DOHH2 (cell line): ENCODE measurements at regions not wholly inside any gene's neighbourhood (a gene's known extent, or its start where the extent isn't known, plus 50 kb on each side); places are given as distances from the start of the nearest gene placed in this dataset.

Source experiments
- H3F3A ChIP-seq: fragments of 200-600 bp; sonication (generic), shearing (Covaris generic); 2 replicates; pipeline ENCODE4 v1.6.0; 2016; ENCODE audit warnings: antibody characterized with exemption, mild to moderate bottlenecking; ENCODE audit not compliant: control insufficient read depth, insufficient read depth
- H3K27ac ChIP-seq: fragments of 200-600 bp; sonication (generic); 2 replicates; pipeline ENCODE4 v1.5.1; 2014; ENCODE audit warnings: low read depth, mild to moderate bottlenecking, low read length, moderate library complexity
- H3K27me3 ChIP-seq: fragments of 200-600 bp; sonication (generic); 2 replicates; pipeline ENCODE4 v1.6.1; 2014; ENCODE audit warnings: mild to moderate bottlenecking, low read length, mixed read lengths; ENCODE audit not compliant: control insufficient read depth
- H3K36me3 ChIP-seq: fragments of 200-600 bp; sonication (generic); 2 replicates; pipeline ENCODE4 v1.6.1; 2014; ENCODE audit warnings: mild to moderate bottlenecking, low read length, moderate library complexity, mixed read lengths; ENCODE audit not compliant: control insufficient read depth
- H3K4me1 ChIP-seq: fragments of 200-600 bp; sonication (generic); 2 replicates; pipeline ENCODE4 v1.6.1; 2014; ENCODE audit warnings: mild to moderate bottlenecking, low read length, mixed read lengths; ENCODE audit not compliant: control insufficient read depth
- H3K4me2 ChIP-seq: fragments of 200-600 bp; sonication (generic); 2 replicates; pipeline ENCODE4 v1.6.0; 2014; ENCODE audit warnings: mild to moderate bottlenecking, low read length, moderate library complexity
- H3K4me3 ChIP-seq: fragments of 200-600 bp; sonication (generic); 2 replicates; pipeline ENCODE4 v1.5.1; 2014; ENCODE audit warnings: mild to moderate bottlenecking, low read length, mixed read lengths
- H3K79me2 ChIP-seq: fragments of 200-600 bp; sonication (generic); 2 replicates; pipeline ENCODE4 v1.6.1; 2014; ENCODE audit warnings: mild to moderate bottlenecking, low read length, mixed read lengths; ENCODE audit not compliant: control insufficient read depth
- H3K9me2 ChIP-seq: fragments of 200-600 bp; sonication (generic); replicated peaks from 2 replicates; pipeline ENCODE4 v1.6.1; 2014; ENCODE audit warnings: mild to moderate bottlenecking, low read length, mixed read lengths; ENCODE audit not compliant: control insufficient read depth
- H3K9me3 ChIP-seq: fragments of 200-600 bp; sonication (generic); 2 replicates; pipeline ENCODE4 v1.6.1; 2014; ENCODE audit warnings: antibody characterized with exemption, low read length, mixed read lengths; ENCODE audit not compliant: control insufficient read depth, insufficient read depth
- H4K20me1 ChIP-seq: fragments of 200-600 bp; sonication (generic); 2 replicates; pipeline ENCODE4 v1.6.0; 2014; ENCODE audit warnings: low read depth, mild to moderate bottlenecking, antibody characterized with exemption, low read length, moderate library complexity; ENCODE audit not compliant: control insufficient read depth, insufficient read depth
- EZH2phosphoT487 ChIP-seq: fragments of 200-600 bp; sonication (generic); IDR thresholded peaks from 2 replicates; pipeline ENCODE4 v1.6.1; 2017; ENCODE audit warnings: borderline replicate concordance, mild to moderate bottlenecking, antibody characterized with exemption, low read length, moderate library complexity, mixed read lengths
- TF ChIP-seq, protein P1 (sequence below): fragments of 200-600 bp; sonication (generic); IDR thresholded peaks from one replicate; pipeline ENCODE4 v1.5.1; 2014; ENCODE audit warnings: antibody characterized with exemption, mild to moderate bottlenecking, low read depth, low read length; ENCODE audit not compliant: poor library complexity, severe bottlenecking

DNA sequence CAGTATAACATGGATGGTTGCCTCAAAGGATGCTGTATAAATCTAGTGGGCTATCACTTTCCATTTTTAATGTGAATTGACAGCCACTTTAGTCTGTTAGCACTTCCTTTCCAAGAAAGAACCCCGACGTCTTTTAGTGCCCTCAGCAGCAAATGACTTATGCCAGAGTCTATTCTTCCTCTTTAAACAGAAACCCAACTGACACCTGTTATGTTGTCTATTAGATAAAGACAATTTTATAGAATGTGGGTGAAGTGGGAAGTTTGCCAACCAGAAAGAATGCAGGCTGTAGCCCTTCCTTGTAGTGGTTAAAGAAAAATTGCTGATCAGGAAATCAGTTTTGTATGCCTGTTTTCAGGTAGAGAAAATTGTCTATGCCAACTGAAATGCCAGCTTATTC is 344.9 kb downstream of the ZNF326 start:
- Histone ChIP-seq H3K27me3 (no peaks in the 10 kb centered on the region), H3K79me2 (no peaks in the 10 kb centered on the region), H3K9me3 (no peaks in the 10 kb centered on the region), H3F3A (no peaks in the 10 kb centered on the region), H3K36me3 (no peaks in the 10 kb centered on the region), H3K27ac (no peak overlapping the region), H4K20me1 (no peaks in the 10 kb centered on the region), H3K4me3 (no peak overlapping the region), H3K9me2 (no peaks in the 10 kb centered on the region), H3K4me2 (no peak overlapping the region), H3K4me1 (no peaks in the 10 kb centered on the region)
- TF ChIP-seq, protein P1, sequence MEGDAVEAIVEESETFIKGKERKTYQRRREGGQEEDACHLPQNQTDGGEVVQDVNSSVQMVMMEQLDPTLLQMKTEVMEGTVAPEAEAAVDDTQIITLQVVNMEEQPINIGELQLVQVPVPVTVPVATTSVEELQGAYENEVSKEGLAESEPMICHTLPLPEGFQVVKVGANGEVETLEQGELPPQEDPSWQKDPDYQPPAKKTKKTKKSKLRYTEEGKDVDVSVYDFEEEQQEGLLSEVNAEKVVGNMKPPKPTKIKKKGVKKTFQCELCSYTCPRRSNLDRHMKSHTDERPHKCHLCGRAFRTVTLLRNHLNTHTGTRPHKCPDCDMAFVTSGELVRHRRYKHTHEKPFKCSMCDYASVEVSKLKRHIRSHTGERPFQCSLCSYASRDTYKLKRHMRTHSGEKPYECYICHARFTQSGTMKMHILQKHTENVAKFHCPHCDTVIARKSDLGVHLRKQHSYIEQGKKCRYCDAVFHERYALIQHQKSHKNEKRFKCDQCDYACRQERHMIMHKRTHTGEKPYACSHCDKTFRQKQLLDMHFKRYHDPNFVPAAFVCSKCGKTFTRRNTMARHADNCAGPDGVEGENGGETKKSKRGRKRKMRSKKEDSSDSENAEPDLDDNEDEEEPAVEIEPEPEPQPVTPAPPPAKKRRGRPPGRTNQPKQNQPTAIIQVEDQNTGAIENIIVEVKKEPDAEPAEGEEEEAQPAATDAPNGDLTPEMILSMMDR, result no peak
- no peak for TF ChIP-seq EZH2phosphoT487

DNA sequence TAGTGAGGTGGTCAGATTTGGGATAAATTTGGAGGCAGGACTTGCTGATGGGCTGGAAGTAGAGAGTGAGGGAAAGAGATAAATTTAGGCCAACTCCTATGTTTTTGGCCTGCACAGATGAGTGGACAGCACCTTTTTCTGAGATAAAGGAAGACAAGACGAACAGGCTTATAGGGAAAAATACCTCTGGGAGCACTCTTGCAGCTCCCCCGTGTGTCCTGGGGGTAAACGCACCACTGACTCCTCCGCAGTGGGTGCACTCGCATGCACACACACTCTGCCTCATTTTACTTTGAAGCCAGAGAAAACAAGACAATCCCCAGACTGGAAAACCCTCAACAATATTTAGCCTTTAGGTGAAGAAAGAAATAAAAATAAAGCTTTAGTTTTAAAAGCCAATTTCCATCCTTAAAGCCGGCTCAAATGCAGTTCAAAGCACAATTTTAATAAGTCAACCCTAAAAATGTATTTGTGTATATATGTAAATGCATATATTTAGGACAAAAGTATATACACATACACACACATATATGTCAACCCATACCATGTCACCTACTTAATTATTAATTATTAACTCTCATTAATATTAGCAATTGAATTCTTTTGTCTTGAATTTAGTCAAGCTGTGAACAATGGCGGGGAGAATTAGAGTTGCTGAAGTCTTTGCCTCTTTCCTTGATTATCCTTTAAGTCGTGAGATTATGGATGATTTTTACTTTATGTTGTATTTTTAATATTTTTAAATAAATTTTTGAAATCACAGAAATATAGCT is 341.8 kb downstream of the ZNF326 start:
- Histone ChIP-seq H3K4me1 (no peaks in the 10 kb centered on the region), H3K9me3 (no peaks in the 10 kb centered on the region), H3K79me2 (no peaks in the 10 kb centered on the region), H3K27me3 (no peaks in the 10 kb centered on the region), H3K4me2 (no peak overlapping the region), H3K27ac (no peak overlapping the region), H3F3A (no peaks in the 10 kb centered on the region), H4K20me1 (no peaks in the 10 kb centered on the region), H3K4me3 (no peak overlapping the region), H3K36me3 (no peaks in the 10 kb centered on the region), H3K9me2 (no peaks in the 10 kb centered on the region)
- TF ChIP-seq EZH2phosphoT487, result no peak
- TF ChIP-seq, protein P1, result no peak

DNA sequence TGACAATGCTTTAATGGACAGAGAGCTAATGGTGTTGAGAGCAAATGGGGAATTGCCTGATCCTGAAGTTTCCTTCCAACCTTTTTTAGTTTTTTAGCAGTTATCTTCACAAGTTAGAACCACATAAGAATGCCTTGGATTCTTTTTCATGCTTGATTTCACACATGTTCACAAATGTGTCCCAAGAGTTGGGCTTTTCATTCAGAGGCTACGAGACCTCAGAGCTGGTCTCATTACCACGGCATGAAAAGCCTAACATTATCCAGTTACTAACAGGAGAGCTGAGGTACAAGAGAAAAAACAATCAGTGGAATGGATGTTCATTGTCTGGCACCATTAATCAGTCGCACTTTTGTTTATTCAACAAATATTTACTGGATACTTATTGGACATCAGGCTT is 340.6 kb downstream of the ZNF326 start:
- Histone ChIP-seq H3F3A (no peaks in the 10 kb centered on the region), H3K9me2 (no peaks in the 10 kb centered on the region), H3K27ac (no peak overlapping the region), H3K4me1 (no peaks in the 10 kb centered on the region), H4K20me1 (no peaks in the 10 kb centered on the region), H3K4me2 (no peak overlapping the region), H3K9me3 (no peaks in the 10 kb centered on the region), H3K27me3 (no peaks in the 10 kb centered on the region), H3K4me3 (no peak overlapping the region), H3K36me3 (no peaks in the 10 kb centered on the region), H3K79me2 (no peaks in the 10 kb centered on the region)
- TF ChIP-seq, protein P1, result no peak
- no peak for TF ChIP-seq EZH2phosphoT487
